Left colon (tissue), 2 donors: ENCODE measurements at regions not wholly inside any gene's neighbourhood (a gene's known extent, or its start where the extent isn't known, plus 50 kb on each side); places are given as distances from the start of the nearest gene placed in this dataset.
"Not testable (repeated sequence)": the region's sequence is repeated elsewhere in the genome, so short reads cannot be mapped to it uniquely, and the experiment has no call there.

ENCODE experiments used
- ATAC-seq: fragments of 200-7000 bp; cut with Tn5 transposase; one replicate; pipeline ENCODE4 v1.9.1; 2020; ENCODE audit warnings: mild to moderate bottlenecking, moderate library complexity
- DNase-seq, 2 donors: peaks; one replicate each; pipeline ENCODE4 v3.0.0-alpha.2; 2020
- intact Hi-C, 2 donors: fragments of 100-400 bp; cut with DNase I in 1 of 2; cut with micrococcal nuclease in 1 of 2; formaldehyde crosslinking; loops; one replicate each; pipeline versions ENCODE4 v1.11.2 to v1.14.0; 2022; cut with DNase I, micrococcal nuclease
- donor health status: DM: no; HTN: no; CAD: no.
- donor health status: DM: yes; HTN: yes; CAD: no.

- intact Hi-C loops = no loop called here
- ATAC-seq (no peak), DNase-seq (no peak)
Observed at GRCh38 chr11:110347660-110348059, 51.2 kb upstream of the RDX start.

GRCh38 chr11:110349138-110349996, 53.0 kb upstream of the RDX start:
- DNase-seq (no peak), ATAC-seq (no peak)
- intact Hi-C loops = no loop called here

GRCh38 chr11:110349997-110350383, 53.6 kb upstream of the RDX start:
- intact Hi-C loops, ATAC-seq, DNase-seq: not testable (repeated sequence)

- no peak for DNase-seq
- intact Hi-C loops = no loop called here
- no peak for ATAC-seq
Observed at GRCh38 chr11:110355011-110355744, 58.8 kb upstream of the RDX start.

GRCh38 chr11:110356762-110357671, 60.6 kb upstream of the RDX start:
- DNase-seq (no peak), ATAC-seq (no peak)
- intact Hi-C loops = no loop called here

- DNase-seq = no peak
- no peak for ATAC-seq
- intact Hi-C loops = no loop called here
Observed at GRCh38 chr11:110358336-110358735, 61.9 kb upstream of the RDX start.

- ATAC-seq, DNase-seq, intact Hi-C loops: not testable (repeated sequence)
Observed at GRCh38 chr11:110360781-110361408, 64.5 kb upstream of the RDX start.

- intact Hi-C loops = no loop called here
- ATAC-seq = no peak
- no peak for DNase-seq
Observed at GRCh38 chr11:110362971-110363509, 66.6 kb upstream of the RDX start.

- intact Hi-C loops = no loop called here
Observed at GRCh38 chr11:110366291-110366690, 63.5 kb upstream of the FDX1 start.

GRCh38 chr11:110367571-110367970, 62.2 kb upstream of the FDX1 start:
- no peak for ATAC-seq
- intact Hi-C loops = no loop called here
- no peak for DNase-seq

More at GRCh38 chr11:110366291-110366690, 63.5 kb upstream of the FDX1 start:
- DNase-seq (no peak), ATAC-seq (no peak)

GRCh38 chr11:110371084-110371483, 58.7 kb upstream of the FDX1 start:
- no peak for ATAC-seq
- intact Hi-C loops = loop anchor here in 1 of 2 donors (10.0 kb wide), 2 partner anchors 64 to 426 kb away; no protein-coding TSS in a partner anchor

GRCh38 chr11:110373051-110373702, 56.6 kb upstream of the FDX1 start:
- ATAC-seq (no peak), DNase-seq (no peak)
- intact Hi-C loops = loop anchor here in 1 of 2 donors (10.0 kb wide), 2 partner anchors 62 to 428 kb away; no protein-coding TSS in a partner anchor

More at GRCh38 chr11:110371084-110371483, 58.7 kb upstream of the FDX1 start:
- no peak for DNase-seq

- intact Hi-C loops = loop anchor here in 1 of 2 donors (10.0 kb wide), 2 partner anchors 60 to 430 kb away; no protein-coding TSS in a partner anchor
- ATAC-seq (no peak), DNase-seq (no peak)
Observed at GRCh38 chr11:110374921-110375320, 54.8 kb upstream of the FDX1 start.

GRCh38 chr11:110375351-110375750, 54.4 kb upstream of the FDX1 start:
- ATAC-seq = no peak
- DNase-seq = no peak
- intact Hi-C loops = loop anchor here in 1 of 2 donors (10.0 kb wide), 2 partner anchors 59 to 431 kb away; no protein-coding TSS in a partner anchor

- intact Hi-C loops = loop anchor here in 1 of 2 donors (2.0 to 10.0 kb wide), 3 partner anchors 59 to 431 kb away; no protein-coding TSS in a partner anchor
- DNase-seq (no peak), ATAC-seq (no peak)
Observed at GRCh38 chr11:110376021-110376420, 53.7 kb upstream of the FDX1 start.

- peak; percentile 67 to 68 for DNase-seq
- intact Hi-C loops = loop anchor here in 1 of 2 donors (2.0 to 10.0 kb wide), 3 partner anchors 58 to 432 kb away; no protein-coding TSS in a partner anchor
- ATAC-seq = peak; percentile 92
Observed at GRCh38 chr11:110376711-110377324, 52.9 kb upstream of the FDX1 start.

- intact Hi-C loops = loop anchor here in 1 of 2 donors (2.0 to 10.0 kb wide), 3 partner anchors 57 to 433 kb away; no protein-coding TSS in a partner anchor
- DNase-seq (no peak), ATAC-seq (no peak)
Observed at GRCh38 chr11:110377434-110377833, 52.3 kb upstream of the FDX1 start.
